HG02763 (cell line): ENCODE measurements at regions not wholly inside any gene's neighbourhood (a gene's known extent, or its start where the extent isn't known, plus 50 kb on each side); places are given as distances from the start of the nearest gene placed in this dataset.

ENCODE experiments used
- ATAC-seq: cut with Tn5 transposase; IDR thresholded peaks from one replicate; pipeline ENCODE4 v1.9.1; 2021; ENCODE audit warnings: mild to moderate bottlenecking, moderate library complexity; ENCODE audit not compliant: unreplicated experiment

DNA sequence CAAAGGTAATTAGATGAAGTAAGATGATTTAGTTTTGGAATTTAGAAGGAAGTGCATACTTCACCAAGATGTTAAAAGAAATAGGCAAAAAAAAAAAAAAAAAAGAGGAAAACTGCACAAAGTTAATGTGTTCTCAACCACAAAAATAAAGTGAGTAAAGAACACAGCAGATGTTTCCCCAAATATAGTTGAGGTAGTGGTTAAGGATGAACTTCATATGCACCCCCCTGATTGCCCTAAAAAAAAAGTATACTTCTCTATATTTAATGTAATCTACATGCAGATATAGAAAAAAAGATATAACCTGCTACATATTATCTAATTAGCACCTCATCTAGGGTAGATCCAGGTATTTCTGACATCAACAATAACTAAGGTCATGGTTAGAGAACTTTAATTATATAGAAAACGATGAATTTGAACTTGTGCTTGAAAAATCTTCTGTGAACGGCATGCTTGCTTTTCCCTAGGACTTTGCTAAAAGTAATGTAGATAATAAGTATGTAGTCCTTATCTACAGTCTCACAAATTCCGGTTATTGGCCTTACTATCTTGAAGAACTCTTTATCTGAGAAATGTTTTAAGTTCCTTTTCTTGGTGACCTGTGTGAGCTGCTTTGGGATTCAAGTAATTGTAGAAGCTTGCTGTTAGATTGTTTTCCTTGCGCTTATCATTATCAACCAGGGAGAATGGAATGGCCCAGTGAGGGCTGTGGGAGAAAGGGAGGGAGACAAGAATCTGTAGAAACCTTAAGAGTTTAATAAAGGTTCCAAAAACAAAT, 70.1 kb upstream of the LRRC7 start:
- no peak for ATAC-seq

- ATAC-seq = no peak
These were observed 69.0 kb upstream of the LRRC7 start for GRCh38 chr1:69498711-69499110.

DNA sequence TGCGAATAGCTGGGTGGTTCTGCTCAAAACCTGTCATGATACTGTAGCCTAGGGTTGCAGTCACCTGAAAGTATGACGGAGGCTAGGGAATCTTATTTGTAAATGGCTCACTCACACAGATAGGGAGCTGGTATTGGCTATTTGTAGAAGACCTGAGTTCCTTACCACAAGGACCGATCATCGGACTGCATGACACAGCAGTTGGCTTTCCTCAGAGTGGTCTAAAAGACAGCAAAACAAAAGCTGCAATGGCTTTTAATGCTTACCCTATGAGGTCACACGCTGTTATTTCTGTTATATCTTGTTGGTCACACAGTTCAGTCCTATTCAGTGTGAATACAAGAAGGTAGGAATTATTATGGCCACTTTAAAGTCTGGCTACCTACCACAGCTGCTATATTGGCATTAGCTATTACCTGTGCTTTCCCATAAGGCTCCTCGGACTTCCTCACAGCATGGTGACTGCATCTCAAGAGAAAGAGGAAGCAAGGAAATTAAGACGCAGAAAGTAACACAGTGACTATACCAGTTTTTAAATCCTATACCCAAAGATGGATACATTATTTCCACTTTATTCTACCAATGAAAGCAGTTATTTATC, 68.4 kb upstream of the LRRC7 start:
- ATAC-seq = no peak

GRCh38 chr1:69502991-69503390, 64.7 kb upstream of the LRRC7 start:
- no peak for ATAC-seq

DNA sequence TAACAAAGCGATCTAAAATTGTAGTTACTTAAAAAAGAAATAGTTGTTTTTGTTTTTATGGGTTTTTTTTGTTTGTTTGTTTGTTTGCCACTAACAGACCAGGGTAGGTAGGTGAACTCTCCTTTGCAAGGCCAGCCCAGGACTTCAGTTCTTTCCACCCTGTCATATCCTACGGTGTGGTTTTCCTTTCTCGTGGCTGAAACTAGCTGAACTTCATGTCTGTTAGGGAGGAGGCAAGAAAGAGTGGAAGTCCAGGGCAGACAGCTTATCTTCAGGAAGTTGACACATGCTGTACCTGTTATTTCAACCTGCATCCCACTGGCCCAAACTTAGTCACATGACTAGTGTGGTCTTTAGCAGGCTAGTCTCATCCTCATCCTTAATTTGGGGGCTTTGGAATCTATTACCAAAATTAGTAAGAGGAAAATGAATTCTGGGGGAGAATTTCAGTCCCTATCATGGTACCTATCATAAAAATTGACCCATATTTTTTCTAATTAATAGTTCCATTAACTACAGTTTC, 62.9 kb upstream of the LRRC7 start:
- ATAC-seq = no peak

- ATAC-seq = no peak
These were observed 61.4 kb upstream of the LRRC7 start for GRCh38 chr1:69506311-69506710.

DNA sequence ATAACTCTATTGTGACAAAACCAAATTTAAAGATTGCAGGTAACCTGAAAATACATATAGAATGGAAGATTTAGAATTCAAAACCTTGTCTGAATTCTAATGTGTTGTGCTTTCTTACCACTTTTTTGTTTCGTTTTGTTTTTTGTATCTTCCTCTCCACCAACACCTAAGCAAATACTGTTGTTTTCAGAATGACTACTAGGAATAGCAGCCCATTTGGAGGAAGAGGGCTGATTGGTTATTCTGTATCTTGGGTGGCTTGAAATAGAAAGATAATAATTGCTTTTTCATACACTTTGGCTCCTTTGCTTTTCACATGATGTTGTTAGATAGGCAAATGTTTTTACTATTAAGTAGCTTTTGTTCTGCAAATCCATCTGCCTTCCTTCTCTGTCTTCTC, 61.0 kb upstream of the LRRC7 start:
- no peak for ATAC-seq

DNA sequence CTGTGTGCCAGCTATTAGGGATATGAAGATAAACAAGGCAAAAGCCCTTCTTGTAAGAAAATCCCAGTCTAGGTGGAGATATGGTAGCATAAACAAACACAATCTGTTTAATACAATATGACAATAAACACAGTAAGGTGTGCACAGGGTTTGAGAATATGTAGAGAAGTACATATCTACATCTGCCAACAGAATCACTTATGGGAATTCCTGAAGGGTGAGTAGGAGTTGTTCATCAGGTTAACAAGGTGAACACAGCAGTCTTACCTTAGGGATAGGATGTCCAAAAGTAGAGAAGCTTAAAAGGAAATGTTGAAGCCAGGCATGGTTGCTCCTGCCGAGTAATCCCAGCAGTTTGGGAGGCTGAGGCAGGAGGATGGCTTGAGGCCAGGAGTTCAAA, 57.7 kb upstream of the LRRC7 start:
- no peak for ATAC-seq

- ATAC-seq = no peak
These were observed 56.1 kb upstream of the LRRC7 start for GRCh38 chr1:69511426-69512192.

DNA sequence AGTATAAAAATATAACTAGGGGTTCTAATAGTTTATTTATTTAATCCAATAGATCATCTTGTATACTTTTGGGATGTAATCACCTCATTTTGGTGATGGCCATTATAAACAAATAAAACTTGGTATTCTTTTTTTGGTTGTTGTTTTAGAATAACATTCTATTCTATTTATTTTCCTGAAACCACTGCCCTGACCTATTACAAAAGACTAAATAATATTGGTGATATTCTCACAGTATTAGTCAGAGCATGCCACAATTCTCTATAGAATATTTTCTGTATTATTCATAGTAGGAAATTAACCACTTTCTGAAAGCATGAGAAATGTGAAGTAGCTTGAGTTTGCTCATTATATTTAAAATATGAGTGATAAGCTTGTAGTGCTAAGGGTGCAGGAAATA, 54.1 kb upstream of the LRRC7 start:
- no peak for ATAC-seq
